GM18519 (cell line): ENCODE measurements at regions not wholly inside any gene's neighbourhood (a gene's known extent, or its start where the extent isn't known, plus 50 kb on each side); places are given as distances from the start of the nearest gene placed in this dataset.
"Not testable (repeated sequence)": the region's sequence is repeated elsewhere in the genome, so short reads cannot be mapped to it uniquely, and the experiment has no call there.

Experiments used
- ATAC-seq: cut with Tn5 transposase; IDR thresholded peaks from one replicate; pipeline ENCODE4 v1.9.1; 2021; ENCODE audit warnings: mild to moderate bottlenecking, moderate library complexity; ENCODE audit not compliant: unreplicated experiment, low FRiP score

DNA sequence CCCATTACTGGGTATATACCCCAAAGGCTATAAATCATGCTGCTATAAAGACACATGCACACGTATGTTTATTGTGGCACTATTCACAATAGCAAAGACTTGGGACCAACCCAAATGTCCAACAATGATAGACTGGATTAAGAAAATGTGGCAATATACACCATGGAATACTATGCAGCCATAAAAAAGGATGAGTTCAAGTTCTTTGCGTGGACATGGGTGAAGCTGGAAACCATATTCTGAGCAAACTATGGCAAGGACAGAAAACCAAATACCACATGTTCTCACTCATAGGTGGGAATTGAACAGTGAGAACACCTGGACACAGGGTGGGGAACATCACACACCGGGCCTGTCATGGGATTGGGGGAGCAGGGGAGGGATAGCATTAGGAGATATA, 54.4 kb upstream of the MUCL1 start:
- not testable (repeated sequence) for ATAC-seq

DNA sequence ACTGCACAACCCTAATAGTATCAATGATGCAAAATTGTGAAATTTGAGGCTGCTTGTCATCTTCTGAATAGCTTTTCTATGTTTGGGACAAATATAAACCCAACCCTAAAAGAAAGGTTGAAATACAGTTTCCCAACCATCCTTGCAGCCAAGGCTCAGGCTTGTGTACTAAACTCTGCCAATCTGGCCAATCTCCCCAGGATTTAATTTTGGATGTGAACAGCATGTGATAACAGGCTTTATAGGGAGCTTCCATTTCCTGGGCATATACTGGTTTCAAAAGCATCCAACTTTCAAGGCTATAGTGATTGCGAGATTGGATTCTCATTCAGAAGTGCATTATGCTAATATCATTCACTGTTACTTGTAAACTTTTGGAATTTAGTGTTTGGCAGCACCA, 55.7 kb upstream of the MUCL1 start:
- ATAC-seq, result no peak

DNA sequence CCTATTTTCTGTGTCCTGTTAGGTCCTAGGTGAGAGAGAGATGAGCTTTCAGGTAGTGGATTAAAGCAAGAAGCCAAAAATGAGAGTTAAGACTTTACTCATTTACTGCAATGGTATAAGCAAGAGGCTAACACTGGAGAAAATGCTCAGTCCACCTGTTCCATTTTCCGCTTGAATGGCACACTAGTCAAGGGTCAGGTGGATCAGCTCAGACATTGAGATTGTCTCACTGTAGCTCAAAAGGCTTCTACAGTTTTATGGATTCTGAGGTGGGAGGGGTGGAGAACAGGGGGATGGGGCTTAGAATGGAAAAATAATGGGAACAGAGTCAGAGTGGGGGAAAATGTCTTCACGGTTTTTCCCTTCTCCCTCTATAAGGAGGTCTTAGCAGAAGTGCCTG, 57.3 kb upstream of the MUCL1 start:
- ATAC-seq, result no peak

DNA sequence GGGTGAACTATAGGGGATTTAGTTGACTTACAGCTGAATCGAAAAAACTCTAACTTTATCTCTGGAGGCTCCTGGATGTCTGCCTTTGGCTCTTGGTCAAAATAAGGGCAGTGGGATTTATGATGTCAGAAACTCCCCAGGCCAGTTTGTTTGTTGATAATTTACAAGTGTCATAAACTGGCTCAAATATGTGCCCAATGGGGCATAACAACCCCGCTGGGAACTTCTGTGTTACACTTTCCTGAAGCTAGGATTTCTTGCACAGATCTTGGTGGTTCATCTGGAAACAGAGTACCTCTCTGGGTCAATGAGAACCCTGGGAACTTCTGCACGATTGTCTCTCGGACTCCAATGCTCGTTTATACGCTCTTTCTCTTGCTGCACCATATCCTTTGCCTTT, 58.7 kb upstream of the MUCL1 start:
- ATAC-seq, result no peak

DNA sequence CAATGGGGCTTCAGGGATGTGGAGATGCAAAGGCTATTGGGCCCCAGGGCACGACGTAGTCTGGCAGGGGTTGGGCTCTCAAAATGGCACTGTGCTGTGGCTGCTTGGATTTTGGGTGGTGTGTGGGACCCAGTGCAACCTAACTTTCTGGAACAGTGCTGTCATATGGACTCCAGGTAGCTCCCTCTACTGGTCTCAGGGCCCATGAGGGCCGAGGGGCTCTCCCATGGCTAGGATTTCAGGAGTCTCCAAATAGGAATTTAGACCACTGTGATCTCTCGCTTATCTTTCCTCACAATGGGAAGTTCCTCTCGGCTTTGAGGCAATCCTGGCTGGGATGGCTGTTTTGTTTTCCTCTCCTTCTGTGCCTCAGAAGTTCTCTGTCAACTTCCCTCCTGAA, 68.2 kb upstream of the MUCL1 start:
- ATAC-seq, result no peak

DNA sequence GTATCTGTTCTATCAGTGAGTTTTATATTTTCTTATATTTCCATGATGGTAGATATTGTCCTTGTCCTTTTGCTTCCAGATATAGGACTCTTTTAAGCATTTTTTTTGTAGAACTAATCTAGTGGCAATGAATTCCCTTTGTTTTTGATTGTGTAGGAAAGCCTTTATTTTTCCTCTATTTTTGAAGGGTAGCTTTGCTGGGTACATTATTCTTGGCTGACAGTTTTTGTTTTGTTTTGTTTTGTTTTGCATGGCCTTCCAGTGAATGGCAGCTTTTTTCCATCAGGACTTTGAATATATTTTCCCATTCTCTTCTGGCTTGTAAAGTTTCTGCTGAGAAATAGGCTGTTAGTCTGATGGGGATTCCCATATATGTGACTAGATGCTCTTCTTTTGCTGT, 70.2 kb upstream of the MUCL1 start:
- ATAC-seq, result no peak

DNA sequence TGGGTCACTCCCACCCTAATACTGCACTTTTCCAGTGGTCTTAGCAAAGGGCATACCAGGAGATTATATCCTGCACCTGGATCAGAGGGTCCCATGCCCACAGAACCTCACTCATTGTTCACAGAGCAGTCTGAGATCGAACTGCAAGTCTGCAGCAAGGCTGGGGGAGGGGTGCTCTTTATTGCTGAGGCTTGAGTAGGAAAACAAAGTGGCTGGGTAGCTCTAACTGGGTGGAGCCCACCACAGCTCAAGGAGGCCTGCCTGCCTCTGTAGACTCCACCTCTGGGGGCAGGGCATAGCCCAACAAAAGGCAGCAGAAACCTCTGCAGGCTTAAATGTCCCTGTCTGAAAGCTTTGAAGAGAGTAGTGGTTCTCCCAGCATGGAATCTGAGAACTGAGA, 77.3 kb upstream of the MUCL1 start:
- not testable (repeated sequence) for ATAC-seq

DNA sequence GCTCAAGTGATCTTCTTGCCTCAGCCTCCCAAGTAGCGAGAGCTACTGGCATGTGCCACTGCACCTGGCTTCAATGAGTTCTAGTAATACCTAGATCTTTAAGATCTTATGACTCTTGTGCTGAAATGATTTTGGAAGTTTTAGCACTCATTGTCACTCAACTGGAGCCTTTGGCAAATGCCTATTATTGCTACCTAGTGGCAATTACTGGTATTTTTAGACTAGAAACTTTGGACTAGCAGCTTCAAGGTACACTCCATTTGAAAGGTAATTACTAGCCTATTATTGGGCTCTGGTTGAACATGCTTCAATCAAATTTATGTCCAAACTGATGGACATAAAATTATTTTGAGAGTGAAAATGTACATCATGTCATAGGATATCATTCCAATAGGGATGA, 80.7 kb upstream of the MUCL1 start:
- no peak for ATAC-seq

DNA sequence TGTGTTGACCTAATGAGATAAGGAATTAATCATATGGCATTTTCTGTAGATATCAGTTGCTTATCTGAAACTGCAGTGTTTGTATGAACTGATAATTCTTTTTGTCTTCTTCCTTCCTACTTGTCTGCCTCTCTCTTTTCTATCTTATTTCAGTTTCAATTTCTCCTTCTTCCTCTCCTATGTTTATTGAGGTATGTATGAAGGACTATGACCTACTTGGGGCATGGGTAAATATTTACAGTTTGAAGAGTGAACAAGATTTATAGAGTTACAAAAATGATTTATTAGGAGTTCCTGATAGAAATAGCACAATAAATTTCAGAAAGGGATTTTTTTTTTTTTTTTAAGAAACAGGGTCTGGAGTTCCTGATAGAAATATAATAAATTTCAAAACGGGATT, 88.7 kb upstream of the MUCL1 start:
- ATAC-seq, result no peak

DNA sequence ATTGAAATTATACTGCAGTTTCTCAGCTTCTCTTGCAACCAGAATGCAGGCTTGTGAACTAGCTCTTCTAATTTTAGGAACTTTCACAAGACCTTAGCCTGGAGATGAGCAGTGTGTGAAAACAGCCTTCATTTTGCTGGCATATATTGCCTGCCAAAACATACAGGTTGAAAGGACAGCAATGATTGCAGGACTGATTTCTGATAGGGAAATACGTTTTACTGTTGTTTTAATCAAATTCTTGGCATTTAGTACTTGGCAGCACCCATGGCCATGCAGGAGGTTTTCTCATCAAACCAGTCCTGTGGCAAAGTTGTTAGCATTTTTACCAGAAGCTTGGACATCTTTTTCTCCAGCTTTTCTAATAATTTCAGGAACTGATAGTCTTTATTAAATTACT, 91.9 kb upstream of the MUCL1 start:
- ATAC-seq, result no peak

DNA sequence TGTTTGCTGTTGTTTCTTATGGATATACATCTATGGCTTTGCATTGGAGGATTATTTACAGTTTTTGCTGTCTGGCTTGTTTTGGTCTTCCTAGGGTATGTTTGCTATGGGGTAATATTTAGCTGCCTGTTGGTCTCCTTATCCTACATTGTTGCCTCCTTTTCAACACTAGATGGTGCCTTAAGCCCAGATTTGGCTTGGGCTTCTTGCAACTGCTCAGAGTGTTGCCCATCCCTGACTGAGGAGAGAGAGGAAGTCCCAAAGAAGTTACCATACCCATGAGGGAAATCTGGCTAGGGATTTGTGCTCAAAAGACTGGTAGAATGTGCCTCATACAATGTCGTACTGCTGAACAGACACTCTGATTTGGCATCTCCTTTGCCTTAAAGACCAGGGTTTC, 94.6 kb upstream of the MUCL1 start:
- no peak for ATAC-seq

DNA sequence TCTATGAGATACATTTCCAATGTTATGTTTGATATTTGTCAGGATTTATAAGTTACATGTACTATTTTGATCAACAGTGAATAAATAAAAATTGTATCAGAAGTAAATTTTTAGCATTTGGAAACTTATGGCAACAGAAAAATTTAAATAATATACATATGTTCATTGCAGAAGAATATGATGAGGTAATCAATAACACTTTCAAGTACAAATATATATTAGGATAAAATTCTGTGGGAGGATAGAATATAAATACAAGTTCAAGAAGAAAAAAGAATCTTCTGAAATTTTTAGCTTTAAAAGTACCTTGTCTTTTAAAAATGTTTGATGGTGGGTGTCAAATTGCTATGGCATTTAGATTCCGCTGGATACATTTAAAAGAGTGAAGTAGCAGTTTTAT, 102.8 kb upstream of the MUCL1 start:
- ATAC-seq, result no peak

DNA sequence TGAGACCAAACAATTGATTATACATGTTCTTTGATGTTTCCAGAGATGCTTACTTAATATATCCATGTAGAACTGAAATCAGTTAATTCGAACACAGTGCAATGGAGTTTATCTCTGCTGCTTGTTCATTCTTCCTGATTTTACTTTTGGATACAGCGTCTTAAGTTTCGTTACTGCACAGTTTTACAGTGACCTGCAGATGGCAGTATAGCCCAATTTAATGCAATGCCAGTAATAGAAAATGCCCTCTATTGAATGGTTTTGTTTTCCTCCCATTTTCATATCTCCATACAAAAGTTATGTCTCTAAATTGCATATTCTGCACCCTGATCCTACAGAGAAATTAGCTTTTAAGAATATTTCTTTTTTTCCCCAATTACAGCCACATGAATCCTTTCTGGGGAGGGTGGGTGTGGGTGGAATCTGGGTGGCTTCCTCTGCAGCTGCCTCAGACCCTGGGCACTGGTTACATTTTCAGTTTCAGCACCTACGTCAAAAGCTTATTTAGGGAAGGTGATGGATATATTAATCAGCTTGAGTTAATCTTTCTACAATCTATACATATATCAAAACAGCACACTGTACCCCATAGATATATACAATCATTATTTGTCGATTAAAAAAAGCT, 101.1 kb upstream of the DCD start:
- peak; percentile 61 for ATAC-seq

DNA sequence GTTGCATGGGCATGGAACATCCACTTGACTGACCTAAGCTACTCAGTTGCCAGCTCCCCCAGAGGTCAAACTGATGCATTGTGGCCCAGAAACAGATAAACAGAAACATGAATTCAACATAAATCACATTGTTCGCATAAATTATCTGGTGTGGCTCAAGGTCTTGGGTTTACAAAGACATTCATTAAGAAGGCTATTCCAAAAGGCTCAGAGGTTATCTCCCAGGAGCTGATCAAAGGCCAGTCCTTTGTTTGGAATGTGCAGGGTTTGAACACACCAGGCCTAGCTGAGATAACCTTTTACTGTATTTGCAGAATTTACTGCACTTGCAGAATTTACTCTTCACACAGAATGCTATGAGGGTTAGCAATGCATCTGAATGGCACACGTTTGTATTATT, 96.4 kb upstream of the DCD start:
- ATAC-seq, result no peak

DNA sequence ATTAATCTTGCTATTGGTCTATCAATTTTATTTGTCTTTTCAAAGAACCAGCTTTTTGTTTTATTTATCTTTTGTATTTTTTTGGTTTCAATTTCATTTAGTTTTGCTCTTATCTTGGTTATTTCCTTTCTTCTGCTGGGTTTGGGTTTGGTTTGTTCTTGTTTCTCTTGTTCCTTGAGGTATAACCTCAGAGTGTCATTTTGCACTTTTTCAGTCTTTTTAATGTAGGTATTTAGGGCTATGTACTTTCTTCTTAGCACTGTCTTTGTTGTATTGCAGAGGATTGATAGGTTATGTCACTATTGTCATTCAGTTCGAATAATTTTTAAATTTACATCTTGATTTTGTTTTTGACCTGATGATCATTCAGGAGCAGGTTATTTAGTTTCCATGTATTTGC, 92.7 kb upstream of the DCD start:
- ATAC-seq, result no peak

DNA sequence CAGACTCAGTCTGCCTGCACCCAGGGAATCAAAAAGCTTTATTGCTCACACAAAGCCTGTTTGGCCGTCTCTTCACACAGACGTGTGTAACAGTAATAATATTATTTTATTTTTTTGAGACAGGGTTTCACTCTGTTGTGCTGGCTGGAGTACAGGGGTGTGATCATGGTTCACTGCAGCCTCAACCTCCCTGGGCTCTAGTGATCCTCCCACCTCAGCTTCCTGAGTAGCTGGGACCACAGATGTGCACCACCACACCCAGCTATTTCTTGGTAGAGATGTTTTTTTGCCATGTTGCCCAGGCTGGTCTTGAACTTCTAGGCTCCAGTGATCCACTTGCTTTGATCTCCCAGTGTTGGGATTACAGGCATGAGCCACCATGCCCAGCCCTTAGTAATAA, 88.4 kb upstream of the DCD start:
- ATAC-seq, result no peak

DNA sequence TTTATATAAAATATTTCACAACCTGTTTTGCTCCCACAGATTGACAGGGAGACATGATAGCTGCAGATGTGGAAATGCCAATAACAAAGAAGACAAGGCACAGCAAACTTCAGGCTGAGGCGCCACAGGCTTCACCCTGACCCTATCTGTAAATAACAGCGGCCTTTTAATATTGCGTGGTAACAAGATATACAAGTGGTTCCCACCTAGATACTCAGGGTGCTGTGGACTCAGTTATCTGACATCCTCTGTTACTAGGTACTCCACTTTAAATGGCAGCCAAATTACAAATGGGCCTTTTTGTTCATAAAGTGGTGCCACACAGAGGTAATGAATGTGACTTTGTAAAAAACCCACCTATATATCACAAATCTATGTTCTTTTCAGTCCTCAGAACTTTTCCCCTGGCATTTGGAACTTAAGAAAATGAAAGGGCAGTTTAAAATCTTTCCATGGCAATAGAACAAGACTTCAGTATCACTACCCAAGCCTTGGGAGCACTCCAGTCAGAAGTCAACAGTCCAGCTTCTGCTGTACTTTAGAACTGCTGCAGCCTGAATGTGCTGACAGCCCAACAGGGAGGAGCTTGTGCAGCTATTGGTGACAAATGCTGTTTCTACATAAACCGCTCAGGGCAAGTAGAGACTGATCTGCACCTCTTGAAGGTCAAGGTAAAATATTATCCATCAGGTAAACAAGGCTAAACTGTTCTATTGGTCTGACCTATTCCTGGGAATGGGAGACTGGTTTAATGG, 86.2 kb upstream of the DCD start:
- no peak for ATAC-seq

DNA sequence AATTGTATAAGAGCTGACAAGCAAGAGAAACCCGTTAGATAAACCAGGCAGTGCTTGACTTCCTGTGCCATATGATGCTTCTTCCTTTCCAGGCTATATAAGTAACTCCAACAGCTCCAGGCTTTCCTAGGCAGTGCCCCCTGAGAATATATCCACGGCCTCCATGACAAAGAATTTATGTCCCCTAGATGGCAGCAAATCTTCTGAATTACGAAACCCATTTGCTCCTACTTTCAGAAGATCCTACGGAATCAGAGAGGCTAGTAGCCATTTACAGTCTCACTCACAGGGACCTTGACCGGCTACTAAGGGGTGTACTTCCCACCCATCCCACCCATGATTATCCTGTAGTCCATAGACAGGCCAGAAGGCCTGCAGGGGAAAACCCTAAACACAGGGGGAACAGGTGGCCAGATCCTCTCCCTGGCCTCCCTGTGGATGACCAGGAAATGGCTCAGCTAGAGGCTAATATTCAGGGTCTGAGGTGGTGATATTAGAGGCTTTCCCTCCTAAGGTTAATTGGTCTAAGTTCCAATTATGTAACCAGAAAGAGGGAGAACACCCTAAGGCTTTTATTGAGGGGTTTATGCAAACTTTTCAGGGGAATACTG, 77.2 kb upstream of the DCD start:
- ATAC-seq, result no peak

DNA sequence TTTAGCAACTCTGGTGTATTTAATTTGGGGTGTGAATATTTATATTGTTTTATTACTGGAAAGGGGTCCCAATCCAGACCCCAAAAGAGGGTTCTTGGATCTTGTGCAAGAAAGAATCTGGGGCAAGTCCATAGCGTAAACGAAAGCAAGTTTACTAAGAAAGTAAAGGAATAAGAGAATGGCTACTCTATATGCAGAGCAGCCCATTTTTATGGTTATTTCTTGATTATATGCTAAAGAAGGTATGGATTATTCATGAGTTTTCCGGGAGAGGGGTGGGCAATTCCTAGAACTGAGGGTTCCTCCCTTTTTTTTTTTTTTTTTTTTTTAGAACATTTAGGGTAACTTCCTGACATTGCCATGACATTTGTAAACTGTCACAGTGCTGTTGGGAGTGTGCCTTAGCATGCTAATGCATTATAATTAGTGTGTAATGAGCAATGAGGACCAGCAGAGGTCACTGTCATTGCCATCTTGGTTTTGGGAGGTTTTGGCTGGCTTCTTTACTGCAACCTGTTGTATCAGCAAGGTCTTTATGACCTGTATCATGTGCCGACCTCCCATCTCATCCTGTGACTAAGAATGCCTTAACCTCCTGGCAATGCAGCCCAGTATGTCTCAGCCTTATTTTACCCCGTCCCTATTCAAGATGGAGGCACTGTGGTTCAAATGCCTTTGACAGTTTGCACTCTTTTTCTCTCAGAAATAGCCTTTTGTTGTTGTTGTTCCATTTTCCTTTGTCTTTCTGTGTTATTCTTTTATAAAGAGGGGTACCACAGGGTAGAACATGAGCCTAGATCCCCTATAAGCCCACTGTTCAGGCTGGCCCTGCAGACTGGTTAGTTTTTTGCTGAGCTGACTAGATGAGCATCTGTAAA, 75.5 kb upstream of the DCD start:
- peak; percentile 55 for ATAC-seq

DNA sequence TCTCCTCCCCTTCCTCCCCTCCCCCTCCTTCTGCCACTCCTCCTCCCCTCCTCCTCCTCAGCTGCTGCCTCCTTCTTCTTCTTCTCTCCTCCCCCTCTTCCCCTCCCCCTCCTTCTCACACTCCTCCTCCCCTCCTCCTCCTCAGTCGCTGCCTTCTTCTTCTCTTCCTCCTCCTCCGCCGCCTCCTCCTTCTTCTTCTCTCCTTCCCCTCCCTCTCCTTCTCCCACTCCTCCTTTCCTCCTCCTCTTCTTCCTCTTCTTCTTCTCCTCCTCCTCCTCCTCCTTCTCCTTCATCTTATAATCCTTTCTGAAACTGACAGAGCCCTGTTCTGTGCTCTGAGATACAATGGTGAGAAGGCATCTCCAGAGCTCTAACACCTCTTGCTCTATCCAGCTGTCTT, 73.1 kb upstream of the DCD start:
- ATAC-seq, result no peak

DNA sequence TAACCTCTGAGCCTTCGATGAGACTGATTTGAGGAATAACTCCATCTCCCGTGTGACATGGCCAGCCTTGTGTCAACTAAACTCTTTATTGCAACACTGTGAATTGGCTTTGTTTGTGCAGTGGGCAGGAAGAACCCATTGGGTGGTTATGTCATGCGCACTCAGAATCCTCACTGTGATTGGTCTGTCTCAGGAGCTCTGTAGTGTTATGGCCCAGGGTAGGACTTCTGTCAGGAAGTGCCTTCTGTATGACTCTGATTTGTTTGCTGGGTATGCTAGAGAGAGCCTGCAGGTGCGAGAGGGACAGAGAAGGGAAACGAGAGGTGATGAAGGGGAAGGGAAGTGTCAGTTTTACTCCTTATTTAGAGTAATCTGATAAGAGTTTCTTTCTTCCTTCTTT, 71.5 kb upstream of the DCD start:
- no peak for ATAC-seq
